ENCODE measurements at regions not wholly inside any gene's neighbourhood (a gene's known extent, or its start where the extent isn't known, plus 50 kb on each side); places are given as distances from the start of the nearest gene placed in this dataset.

- DNase-seq (ENCODE audit: low spot score) = no peak
Measured at GRCh38 chr7:26458466-26459145, 166.9 kb downstream of the SNX10 start.

DNA sequence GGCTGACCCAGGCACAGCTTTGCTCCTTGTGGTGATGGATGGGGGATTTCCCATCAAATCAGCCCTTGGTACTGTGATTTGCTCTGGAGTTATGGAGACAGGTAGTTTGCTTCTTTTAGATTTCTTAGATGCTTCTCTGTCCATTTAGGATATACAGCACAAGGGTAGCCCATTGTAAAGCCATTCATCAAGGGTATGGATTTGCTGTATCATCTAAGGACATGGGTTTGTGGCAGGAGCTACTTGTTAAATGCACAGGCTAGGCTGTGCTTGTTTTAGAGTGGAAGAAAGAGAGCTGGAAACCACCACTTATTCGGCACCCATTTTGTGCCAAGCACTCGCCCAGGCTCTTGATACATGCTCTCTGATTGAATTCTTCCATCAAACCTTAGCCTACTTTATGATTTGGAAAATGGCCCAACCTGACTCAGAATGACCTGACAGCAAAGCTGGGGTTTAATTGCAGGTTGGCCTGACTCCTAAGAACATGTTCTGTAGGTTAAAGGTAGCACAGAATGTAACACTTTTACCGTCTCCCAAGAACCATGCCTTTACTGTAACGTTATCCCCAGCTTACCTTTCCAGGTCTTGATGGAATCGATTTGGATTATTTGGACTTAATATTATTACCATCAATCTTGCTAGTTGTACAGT lies 168.0 kb downstream of the SNX10 start:
- no peak for DNase-seq (ENCODE audit: low spot score)

- no peak for DNase-seq (ENCODE audit: low spot score)
Measured at GRCh38 chr7:26460351-26461085, 168.9 kb downstream of the SNX10 start.

GRCh38 chr7:26461518-26461917 lies 169.9 kb downstream of the SNX10 start:
- no peak for DNase-seq (ENCODE audit: low spot score)

DNA sequence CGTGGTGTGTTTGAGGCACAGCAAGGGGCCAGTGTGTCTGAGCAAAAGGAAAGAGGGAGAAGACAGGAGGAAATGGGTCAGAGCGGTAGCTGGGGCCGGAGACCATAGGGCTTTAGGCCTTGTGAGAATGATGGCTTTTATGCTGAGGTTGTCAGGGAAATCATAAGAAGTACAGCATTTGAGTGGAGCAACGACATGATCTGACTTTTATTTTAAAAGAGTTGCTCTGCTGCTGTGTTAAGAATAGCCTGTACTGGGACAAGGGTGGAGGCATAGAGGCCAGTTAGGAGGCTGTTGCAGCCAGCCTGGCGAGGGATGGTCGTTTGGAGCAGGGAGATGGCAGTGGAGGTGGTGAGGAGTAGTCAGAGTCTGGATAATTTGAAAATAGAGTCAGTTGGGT lies 174.3 kb downstream of the SNX10 start:
- no peak for DNase-seq (ENCODE audit: low spot score)

- no peak for DNase-seq (ENCODE audit: low spot score)
Measured at GRCh38 chr7:26467104-26467503, 175.4 kb downstream of the SNX10 start.

- no peak for DNase-seq (ENCODE audit: low spot score)
Measured at GRCh38 chr7:26467541-26467940, 175.9 kb downstream of the SNX10 start.

- DNase-seq (ENCODE audit: low spot score) = no peak
Measured at GRCh38 chr7:26468625-26469024, 177.0 kb downstream of the SNX10 start.

DNA sequence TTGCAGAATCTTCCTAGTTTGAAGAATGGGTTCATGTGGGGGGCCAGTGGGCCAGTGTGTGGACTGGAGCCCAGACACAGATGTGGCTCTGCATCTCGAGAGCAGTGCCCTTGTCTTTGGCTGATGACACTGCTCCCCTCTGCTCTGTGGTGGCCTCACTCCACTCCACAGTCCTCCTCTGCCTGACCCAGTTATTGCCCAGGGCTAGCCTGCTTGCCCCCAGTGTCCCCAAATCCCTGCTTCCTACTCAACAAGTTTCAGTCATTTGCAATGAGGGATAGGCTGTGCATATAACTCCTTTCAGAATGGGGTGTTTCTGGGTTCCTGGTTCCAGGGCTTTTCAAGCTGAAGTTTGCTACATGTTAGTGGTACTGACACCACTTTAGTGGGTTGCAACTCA lies 177.5 kb downstream of the SNX10 start:
- no peak for DNase-seq (ENCODE audit: low spot score)

DNA sequence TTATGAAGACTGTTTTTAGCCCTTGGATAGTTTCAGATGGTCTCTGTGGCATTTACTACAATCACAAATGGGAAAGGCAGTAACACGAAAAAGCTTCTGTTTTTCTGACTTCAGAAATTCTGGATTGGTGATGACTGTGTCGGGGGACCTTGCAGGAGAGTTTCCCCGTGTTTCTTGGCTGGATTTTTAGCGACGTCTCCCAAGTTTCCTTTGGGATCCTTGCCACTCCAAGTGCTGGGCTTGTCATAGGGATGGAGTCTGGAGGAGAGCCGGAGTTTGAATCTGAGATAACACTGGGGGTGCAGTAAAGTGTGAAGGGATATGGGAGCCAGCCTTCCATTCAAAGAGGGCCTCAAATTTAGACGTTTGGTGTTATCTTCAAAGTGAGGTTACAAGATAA lies 179.0 kb downstream of the SNX10 start:
- DNase-seq (ENCODE audit: low spot score) = no peak

DNA sequence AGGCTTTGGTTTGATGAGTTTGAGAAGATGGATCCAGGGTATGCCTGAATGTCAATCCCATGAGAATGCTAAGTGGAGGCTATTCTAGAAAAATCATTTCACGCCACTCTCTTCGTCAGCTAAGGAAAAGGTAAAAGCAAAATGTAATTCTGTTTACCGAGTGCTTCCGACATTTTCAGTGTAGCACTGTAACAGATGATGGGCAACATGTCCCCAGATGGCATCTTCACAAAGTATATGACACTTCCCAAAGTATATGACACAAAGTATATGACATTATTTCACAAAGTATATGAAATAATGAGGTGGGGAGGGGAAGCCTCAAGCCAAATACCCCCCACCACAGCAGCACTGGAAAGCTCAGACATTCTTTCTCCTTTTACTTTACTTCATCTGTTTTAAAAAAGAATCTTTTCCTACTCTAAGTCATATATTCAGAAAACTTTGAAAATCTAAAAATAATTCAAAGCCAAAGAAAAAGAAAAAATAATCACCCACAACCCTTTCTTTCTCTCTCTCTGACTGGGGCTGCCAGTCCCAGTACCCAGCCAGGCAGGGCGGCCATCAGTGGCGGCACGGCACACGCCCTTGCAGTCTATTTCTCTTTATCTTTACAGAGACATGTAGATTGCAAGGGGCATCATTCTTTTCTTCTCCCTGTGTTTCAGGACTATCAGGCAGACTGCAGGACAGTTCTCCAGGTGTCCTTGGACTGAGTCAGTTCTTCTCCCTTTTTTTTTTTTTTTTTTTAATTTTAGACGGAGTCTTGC lies 179.8 kb downstream of the SNX10 start:
- no peak for DNase-seq (ENCODE audit: low spot score)

DNA sequence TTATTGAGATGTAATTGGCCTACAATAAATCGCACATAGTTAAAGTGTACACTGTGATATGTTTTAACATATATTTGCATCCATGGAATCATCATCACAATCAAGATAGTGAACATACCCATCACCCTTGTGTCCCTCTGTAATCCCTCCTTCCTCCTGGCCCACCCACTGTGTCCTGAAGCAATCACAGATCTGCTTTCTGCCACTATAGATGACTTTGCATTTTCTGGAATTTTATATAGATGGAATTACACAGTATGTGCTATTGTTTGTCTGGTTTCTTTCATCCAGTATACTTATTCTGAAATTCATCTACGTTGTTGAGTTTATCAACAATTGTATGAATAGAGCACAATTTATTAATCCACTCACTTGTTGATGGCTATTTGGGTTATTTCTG lies 181.3 kb downstream of the SNX10 start:
- DNase-seq (ENCODE audit: low spot score) = no peak

DNA sequence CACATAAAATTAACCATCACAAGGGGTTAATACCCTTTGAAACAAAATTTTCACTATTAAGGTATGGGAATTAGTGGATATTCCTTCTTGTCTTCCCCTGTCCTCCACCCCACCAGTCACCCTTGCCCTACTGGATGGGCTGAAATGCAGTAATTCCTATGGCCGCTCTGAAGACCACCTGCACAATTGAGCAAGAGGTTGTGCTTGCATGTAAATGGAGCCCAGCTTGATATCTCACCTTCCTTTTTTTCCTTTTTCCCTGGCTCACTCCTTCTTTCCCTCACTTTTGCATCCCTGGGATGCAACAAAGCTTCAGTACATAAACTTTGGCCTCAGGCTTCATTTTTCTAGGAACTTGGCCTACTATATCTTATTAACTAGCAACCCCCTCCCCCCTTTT lies 184.6 kb downstream of the SNX10 start:
- DNase-seq (ENCODE audit: low spot score) = no peak

GRCh38 chr7:26477381-26477990 lies 185.8 kb downstream of the SNX10 start:
- no peak for DNase-seq (ENCODE audit: low spot score)

- no peak for DNase-seq (ENCODE audit: low spot score)
Measured at GRCh38 chr7:26478550-26478949, 186.9 kb downstream of the SNX10 start.

DNA sequence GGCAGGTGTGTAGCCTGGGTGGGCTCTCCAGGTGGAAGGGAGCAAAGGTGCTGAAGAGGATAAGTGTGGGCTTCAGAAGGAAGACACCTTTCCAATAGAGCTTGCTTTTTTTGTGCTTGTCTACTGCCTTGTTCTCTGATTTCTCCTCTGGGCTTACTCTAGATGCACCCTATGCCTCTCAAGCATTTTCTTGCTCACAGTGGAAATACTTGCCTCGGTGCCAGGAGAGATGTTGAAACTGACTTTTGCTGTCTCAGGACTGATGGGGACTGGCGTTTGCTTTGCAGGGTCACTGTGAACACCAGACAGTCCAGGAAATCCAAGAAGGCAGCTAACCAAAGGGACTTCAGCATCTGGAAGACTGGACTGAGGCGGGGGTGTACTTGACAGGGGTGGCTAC lies 187.9 kb downstream of the SNX10 start:
- no peak for DNase-seq (ENCODE audit: low spot score)

DNA sequence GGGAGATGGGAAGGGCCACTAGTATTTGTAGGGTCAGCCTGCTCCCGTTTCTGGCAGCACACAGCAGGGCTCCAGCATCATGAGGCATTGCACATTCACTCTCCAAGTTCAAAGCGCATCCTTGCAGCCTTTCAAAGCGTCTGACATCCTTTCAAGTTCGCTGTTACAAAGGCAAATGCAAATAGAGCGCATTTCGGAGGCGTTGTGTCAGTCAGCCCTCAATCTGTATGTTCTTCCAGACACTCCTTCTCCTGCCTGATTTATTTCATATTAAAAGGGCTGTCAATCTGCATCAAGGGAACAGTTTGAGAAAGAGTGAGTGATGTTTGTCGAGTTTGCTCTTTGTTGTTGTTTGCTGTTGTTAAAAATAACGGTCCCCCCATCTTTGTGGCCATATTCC lies 188.5 kb downstream of the SNX10 start:
- DNase-seq (ENCODE audit: low spot score) = no peak

DNA sequence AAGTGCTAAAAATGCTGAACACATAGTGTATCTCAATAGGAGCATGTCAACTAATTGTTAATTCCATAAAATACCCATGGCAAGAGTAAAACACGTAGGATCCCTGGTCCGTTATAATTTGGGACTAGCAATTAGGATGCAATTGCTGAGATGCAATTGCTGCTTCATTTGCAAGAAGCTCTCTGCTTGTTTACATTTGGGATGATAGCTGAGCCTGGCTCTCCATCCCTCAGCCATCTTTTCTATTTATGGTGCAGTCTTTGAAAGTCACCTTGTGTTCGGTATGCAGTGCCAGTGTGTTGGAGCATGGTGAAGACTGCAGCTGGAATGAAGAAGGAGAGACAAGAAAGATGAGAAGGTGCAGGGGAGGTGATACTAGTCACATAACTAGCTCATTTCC lies 191.3 kb downstream of the SNX10 start:
- DNase-seq (ENCODE audit: low spot score) = no peak

DNA sequence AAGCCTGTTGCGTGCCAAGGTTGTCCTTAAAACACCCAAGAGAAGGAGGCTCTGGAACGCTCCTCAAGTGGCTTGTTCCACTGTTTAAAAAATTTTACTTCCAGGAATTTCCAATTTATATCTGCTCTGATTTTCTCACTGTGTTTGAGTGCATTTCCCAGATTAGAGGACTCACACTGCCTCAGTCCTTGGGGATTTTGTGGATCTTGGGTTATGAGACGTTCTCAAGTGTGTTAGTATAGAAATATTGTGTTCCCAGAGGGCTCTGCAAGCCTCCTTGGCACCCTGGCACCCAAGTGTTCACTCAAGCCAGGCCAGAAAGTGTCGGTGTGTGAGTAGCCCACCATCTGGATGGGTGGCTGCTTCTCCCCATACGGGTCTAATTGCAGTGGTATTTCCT lies 192.2 kb downstream of the SNX10 start:
- no peak for DNase-seq (ENCODE audit: low spot score)

- DNase-seq (ENCODE audit: low spot score) = no peak
Measured at GRCh38 chr7:26485367-26485934, 193.8 kb downstream of the SNX10 start.

DNA sequence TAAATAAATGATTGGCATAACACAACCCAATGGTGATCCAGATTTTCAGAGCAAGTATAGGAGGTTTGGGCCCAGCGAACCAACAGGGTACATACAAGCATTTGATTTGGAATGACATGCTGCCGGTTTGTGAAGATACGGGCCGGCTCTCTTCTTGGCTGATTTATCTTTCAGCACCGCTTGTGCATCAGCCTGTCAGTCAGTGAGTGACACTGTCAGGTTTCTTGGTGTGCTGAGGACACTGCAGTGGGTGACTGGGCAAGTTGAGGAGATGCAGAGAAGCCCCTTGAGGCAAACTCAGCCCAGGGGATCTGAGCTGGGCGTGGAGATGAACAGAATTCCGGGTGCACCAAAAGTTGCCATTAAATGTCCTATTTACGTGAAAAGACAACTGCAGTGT lies 194.5 kb downstream of the SNX10 start:
- DNase-seq (ENCODE audit: low spot score) = no peak
